ENCODE measurements at regions not wholly inside any gene's neighbourhood (a gene's known extent, or its start where the extent isn't known, plus 50 kb on each side); places are given as distances from the start of the nearest gene placed in this dataset.

- peaks cover 0 to 7% (median 5%) of the 10 kb centered on the region in 3 donors for H3K27me3 Mint-ChIP-seq (ENCODE audit: low read depth in 3 of 3)
- Histone ChIP-seq H3K36me3 (replicated peaks in 1 of 2; ENCODE audit: control insufficient read depth in 1 of 2, insufficient read depth in 2 of 2, low read length in 2 of 2) (no peaks in the 10 kb centered on the region), H2AFZ (ENCODE audit: insufficient read depth, low read depth, low read length, poor library complexity, severe bottlenecking) (no peak overlapping the region), H3K9me3 (replicated peaks in 1 of 2; ENCODE audit: control insufficient read depth in 1 of 2, insufficient read depth in 1 of 2, low read length in 2 of 2) (peaks cover 4 to 7% of the 10 kb centered on the region in 2 donors), H3K27ac (ENCODE audit: low read depth in 1 of 2, low read length in 2 of 2) (no peak overlapping the region), H3K4me1 (ENCODE audit: control insufficient read depth in 1 of 2, insufficient read depth in 2 of 2, low read length in 2 of 2) (no peaks in the 10 kb centered on the region), H3K4me2 (replicated peaks; ENCODE audit: extremely low read depth, low read length, poor library complexity, severe bottlenecking) (no peak overlapping the region), H3K9ac (ENCODE audit: insufficient read depth, low read length, poor library complexity, severe bottlenecking) (no peak overlapping the region), H3K79me2 (ENCODE audit: insufficient read depth, low read length) (no peaks in the 10 kb centered on the region), H3K27me3 (ENCODE audit: control insufficient read depth in 2 of 2, insufficient read depth in 2 of 2, low read length in 2 of 2) (no peaks in the 10 kb centered on the region), H3K4me3 (replicated peaks in 1 of 3; ENCODE audit: low read depth in 2 of 3, low read length in 3 of 3) (no peak overlapping the region), H4K20me1 (ENCODE audit: insufficient read depth, low read length) (no peaks in the 10 kb centered on the region)
- WGBS (ENCODE audit: insufficient coverage), result 91% methylated on average over 6 of the region's 6 CpGs
- intact Hi-C loops (cut with micrococcal nuclease), result no loop called here
- no peak for TF ChIP-seq CTCF (IDR thresholded peaks at IDR 0.05)
- H3K36me3 Mint-ChIP-seq, result no peaks in the 10 kb centered on the region
- no peak for DNase-seq
- no peak overlapping the region for H3K27ac Mint-ChIP-seq
- H3K9me3 Mint-ChIP-seq, result peaks cover 0 to 13% (median 6%) of the 10 kb centered on the region in 7 donors
- no peaks in the 10 kb centered on the region for H3K4me1 Mint-ChIP-seq
- no peak overlapping the region for H3K4me3 Mint-ChIP-seq
Observed at GRCh38 chr11:33532720-33533385, 167.8 kb downstream of the C11orf91 start.

- Mint-ChIP-seq H3K4me1 (no peaks in the 10 kb centered on the region), H3K36me3 (no peaks in the 10 kb centered on the region), H3K4me3 (no peak overlapping the region), H3K27ac (no peak overlapping the region), H3K27me3 (ENCODE audit: low read depth in 3 of 3) (peaks cover 2 to 7% (median 6%) of the 10 kb centered on the region in 3 donors), H3K9me3 (peaks cover 0 to 16% (median 7%) of the 10 kb centered on the region in 7 donors)
- no peaks in the 10 kb centered on the region for H3K4me1 ChIP-seq (ENCODE audit: control insufficient read depth in 1 of 2, insufficient read depth in 2 of 2, low read length in 2 of 2)
- intact Hi-C loops (cut with micrococcal nuclease), result no loop called here
- H3K27me3 ChIP-seq (ENCODE audit: control insufficient read depth in 2 of 2, insufficient read depth in 2 of 2, low read length in 2 of 2), result no peaks in the 10 kb centered on the region
- H3K4me3 ChIP-seq (replicated peaks in 1 of 3; ENCODE audit: low read depth in 2 of 3, low read length in 3 of 3), result no peak overlapping the region
- H3K36me3 ChIP-seq (replicated peaks in 1 of 2; ENCODE audit: control insufficient read depth in 1 of 2, insufficient read depth in 2 of 2, low read length in 2 of 2), result no peaks in the 10 kb centered on the region
- DNase-seq, result no peak
- no peak overlapping the region for H3K9ac ChIP-seq (ENCODE audit: insufficient read depth, low read length, poor library complexity, severe bottlenecking)
- peaks cover 4 to 7% of the 10 kb centered on the region in 2 donors for H3K9me3 ChIP-seq (replicated peaks in 1 of 2; ENCODE audit: control insufficient read depth in 1 of 2, insufficient read depth in 1 of 2, low read length in 2 of 2)
- H3K27ac ChIP-seq (ENCODE audit: low read depth in 1 of 2, low read length in 2 of 2), result no peak overlapping the region
- H3K4me2 ChIP-seq (replicated peaks; ENCODE audit: extremely low read depth, low read length, poor library complexity, severe bottlenecking), result no peak overlapping the region
- H4K20me1 ChIP-seq (ENCODE audit: insufficient read depth, low read length), result no peaks in the 10 kb centered on the region
- no peaks in the 10 kb centered on the region for H3K79me2 ChIP-seq (ENCODE audit: insufficient read depth, low read length)
- WGBS (ENCODE audit: insufficient coverage), result no CpG with 5 or more reads among the region's 3 CpGs
- H2AFZ ChIP-seq (ENCODE audit: insufficient read depth, low read depth, low read length, poor library complexity, severe bottlenecking), result no peak overlapping the region
- no peak for TF ChIP-seq CTCF (IDR thresholded peaks at IDR 0.05)
Observed at GRCh38 chr11:33532257-33532656, 168.4 kb downstream of the C11orf91 start.
